GM21360 (cell line): ENCODE measurements at regions not wholly inside any gene's neighbourhood (a gene's known extent, or its start where the extent isn't known, plus 50 kb on each side); places are given as distances from the start of the nearest gene placed in this dataset.
A peak's percentile ranks its signal among the peaks of the same experiment; 100 is the strongest.

Experiments used
- ATAC-seq: cut with Tn5 transposase; IDR thresholded peaks from one replicate; pipeline ENCODE4 v1.9.1; 2021; ENCODE audit warnings: mild to moderate bottlenecking, moderate library complexity; ENCODE audit not compliant: unreplicated experiment

- no peak for ATAC-seq
Measured at GRCh38 chr14:53896726-53897125, 59.9 kb downstream of the BMP4 start.

DNA sequence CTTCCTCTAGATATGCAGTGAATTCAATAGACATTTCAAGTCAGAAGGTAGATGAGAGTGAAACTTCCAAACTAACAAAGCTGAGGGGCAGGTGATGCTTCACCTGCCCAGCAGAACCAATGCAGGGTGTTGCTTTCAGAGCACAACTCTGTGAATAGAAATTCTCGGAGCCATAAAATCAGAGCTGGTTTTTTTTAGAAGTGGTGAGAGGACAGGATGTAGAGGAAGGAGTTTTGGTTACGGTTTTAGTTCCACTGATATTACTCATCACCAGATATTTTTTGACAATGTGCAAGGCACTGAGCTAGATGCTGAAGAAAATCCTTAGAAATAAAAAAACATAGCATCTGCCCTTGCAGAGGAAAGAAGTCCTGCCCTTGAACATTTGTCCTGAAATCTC lies 62.2 kb downstream of the BMP4 start:
- ATAC-seq = peak; percentile 83

GRCh38 chr14:53893374-53893773 lies 63.3 kb downstream of the BMP4 start:
- no peak for ATAC-seq

- no peak for ATAC-seq
Measured at GRCh38 chr14:53890611-53891101, 66.0 kb downstream of the BMP4 start.

DNA sequence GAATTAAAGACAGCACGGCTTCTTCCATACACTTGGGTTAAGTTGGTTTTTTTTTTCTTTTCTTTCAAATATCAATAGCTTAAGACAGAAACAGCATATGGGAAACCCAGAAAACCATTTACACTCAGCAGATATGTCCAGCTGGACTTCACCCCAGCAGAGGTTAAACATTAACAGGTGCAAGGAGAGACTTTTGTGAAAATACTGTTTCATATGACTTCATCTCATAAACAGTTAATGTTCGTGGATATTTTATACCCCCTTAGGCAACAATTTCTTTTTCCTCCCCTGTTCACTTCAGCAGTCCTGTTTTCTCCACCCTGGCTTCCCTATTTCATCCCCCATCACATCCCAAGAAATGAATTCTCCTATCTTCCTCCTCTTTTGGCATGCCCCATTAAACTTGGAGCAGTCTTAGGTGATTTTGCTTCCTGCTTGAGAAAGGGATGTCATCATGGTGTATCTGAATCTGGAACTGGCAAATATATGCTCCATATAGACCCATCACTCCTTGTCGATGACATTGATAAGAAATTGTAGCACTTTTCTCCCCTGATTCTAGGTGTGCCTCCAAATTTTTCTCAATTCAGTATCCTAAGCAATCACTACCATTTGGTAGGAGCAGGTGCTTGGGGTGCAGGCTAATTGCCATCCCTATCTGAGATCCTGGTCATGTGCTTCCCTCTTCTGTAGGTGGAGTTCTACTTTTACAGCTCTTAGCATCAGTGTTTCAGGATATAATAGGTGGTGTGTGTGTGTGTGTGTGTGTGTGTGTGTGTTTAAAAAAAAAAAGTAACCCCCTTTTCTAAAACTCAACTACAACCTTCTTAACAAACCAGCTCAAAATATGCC lies 67.9 kb downstream of the BMP4 start:
- no peak for ATAC-seq

DNA sequence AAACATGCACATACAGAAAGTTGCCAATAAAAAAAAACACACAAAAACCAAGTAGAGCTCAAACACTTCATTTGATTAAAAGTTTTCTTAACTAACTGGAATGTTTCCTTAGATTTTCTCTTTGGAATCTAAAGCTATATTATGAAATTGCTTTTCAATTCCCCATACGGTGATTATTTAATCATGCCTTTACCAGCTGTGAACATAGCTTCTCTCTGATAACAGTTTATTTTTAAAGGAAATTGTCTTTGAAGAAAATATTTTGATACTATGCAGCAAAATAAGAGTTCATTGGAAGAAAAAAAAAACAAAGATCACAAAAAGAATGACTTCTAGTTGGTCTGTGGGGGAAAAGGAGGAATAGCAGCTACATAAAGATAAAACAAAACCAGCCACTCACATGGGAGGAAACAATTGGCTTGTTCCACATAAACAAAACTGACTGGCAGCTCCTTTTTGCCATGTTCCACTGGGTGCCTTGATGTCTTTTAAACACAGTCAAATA lies 71.4 kb downstream of the BMP4 start:
- no peak for ATAC-seq

DNA sequence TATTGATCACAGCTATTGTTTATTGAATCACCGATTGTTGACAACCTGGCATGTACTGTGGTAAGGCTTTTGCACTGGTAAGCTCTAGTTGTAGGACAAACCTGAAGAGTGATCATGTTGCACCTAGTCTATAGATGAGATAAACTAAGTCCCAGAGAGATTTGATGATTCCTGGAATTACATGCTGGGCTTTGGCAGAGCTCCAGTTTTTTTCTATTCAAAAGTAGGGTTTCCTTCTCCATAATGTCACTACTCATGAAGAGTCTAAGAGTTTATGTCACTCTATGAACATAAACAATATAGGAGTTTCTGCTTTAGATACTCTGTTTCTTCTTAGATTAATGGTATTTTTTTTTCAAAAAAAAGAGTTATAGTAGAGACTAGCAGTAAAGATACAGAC lies 72.0 kb downstream of the BMP4 start:
- no peak for ATAC-seq

GRCh38 chr14:53883739-53884138 lies 72.9 kb downstream of the BMP4 start:
- no peak for ATAC-seq

DNA sequence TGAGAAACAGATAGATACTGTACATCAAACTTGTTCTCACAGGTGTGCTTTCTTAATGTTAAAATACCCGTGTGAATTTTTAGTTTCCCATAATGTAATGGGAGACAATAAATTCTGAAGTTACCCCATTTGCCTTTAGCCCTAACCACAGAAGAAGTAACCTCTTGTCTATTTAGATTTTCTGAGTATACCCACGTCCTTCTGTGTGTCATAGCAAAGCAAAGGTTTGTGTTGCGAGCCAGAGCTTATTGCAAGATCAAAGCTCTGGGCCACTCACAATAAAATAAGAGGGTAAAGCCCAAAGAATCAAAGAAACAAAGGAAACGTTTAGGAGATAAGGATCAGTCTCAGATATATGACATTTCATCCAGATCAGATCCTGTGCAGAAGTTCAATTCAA lies 73.9 kb downstream of the BMP4 start:
- no peak for ATAC-seq

DNA sequence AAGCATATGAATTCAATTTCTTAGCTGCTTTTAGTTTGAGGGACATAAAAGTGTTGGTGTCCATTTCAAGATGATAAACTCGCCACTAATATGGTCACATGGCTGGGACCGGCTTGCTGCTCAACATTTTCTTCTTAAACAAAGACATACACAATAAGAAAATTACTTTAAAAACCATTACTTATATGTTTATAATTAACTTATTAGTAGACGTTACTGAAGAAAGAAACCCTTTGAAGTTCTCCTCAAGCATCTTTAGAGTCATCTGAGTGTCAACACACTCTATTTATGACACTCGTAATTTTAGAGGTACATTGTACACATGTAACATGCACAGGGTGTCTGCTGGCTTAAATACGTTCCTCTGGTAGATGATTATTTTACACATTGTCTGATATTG lies 74.7 kb downstream of the BMP4 start:
- ATAC-seq = no peak

GRCh38 chr14:53881161-53881871 lies 75.3 kb downstream of the BMP4 start:
- no peak for ATAC-seq

- ATAC-seq = no peak
Measured at GRCh38 chr14:53880761-53881160, 75.9 kb downstream of the BMP4 start.

GRCh38 chr14:53879747-53880146 lies 76.9 kb downstream of the BMP4 start:
- no peak for ATAC-seq

GRCh38 chr14:53879022-53879686 lies 77.5 kb downstream of the BMP4 start:
- no peak for ATAC-seq

DNA sequence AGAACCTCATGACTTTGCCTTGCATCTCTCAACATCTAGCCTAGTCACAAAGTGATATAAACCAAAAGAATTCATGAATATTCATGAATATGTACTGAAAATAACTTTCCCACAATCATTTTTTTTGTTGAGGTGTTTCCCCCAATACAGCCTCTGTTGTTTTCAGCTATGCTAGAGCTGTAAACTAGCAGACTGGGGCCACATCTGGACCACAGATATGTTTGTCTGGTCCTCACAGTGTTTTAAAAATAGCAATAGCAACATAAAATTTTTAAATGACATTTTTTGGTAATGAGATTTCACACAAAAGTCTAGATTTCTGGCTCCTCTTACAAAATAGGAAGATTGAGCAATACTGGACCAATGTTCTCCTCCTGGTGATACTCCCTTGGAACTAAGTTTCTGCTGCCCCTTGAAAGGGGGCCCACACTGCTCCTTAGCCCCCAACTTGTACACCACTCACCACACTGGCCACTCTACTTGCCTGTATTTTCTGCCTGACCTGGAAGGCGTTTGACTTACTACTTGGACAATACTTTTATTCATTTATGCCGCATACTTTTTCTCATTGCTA lies 81.2 kb downstream of the BMP4 start:
- ATAC-seq = no peak

GRCh38 chr14:53874704-53875103 lies 81.9 kb downstream of the BMP4 start:
- ATAC-seq = no peak

DNA sequence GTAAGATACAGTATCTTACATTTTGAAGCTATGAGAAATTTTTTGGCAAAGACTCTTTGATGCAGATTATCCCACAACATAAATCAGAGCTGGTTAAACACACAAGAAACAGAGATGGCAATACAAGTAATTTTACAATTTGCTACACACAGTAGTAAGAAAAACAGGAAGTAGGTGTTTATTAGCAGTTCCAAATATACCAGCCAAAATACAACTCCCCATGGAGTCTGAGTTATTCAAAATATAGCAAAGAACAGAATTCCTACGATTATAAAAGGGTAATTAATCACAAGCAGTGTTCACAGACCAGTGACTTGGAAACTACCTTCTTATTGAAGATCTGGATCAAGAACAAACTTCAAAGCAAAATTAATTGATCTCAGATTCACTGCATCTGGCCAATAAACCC lies 83.9 kb downstream of the BMP4 start:
- ATAC-seq = no peak

GRCh38 chr14:53871951-53872350 lies 84.7 kb downstream of the BMP4 start:
- ATAC-seq = no peak

DNA sequence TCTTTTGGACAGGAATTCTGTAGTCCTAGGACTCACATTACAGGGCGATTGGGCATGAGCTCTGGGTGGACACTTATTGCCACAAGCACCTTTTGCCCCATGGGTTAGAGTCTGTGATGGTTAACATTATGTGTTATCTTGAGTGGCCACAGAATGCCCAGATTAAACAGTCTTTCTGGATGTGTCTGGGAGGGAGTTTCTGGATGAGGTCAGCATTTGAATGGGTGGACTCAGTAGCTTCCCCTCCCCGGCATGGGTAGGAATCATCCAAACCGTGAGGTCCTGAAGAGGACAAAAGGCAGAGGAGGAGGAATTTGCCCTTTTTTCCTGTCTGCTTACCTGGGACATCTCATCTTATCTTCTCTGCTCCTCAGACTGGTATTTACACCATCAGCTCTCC lies 85.6 kb downstream of the BMP4 start:
- no peak for ATAC-seq

DNA sequence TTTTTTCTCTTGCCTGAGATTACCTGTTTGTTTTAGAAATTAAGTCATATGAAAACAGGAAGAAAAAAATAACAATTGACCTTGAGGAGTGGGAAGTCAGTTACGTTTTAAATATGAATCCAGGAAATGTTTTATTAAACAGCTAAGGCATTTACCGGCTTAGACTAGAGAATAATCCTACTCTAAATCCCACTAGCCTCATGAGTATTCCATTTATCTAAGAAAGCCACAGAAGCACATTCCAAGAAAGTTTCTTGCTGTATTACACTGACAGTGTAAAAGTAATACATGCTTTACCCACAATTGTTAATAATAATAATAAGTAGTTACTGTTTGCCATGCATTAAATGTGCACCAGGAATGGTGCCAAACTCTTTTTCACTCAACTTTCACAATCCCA lies 90.9 kb downstream of the BMP4 start:
- no peak for ATAC-seq

- no peak for ATAC-seq
Measured at GRCh38 chr14:53861781-53862180, 94.8 kb downstream of the BMP4 start.
